NB4 (cell line): ENCODE measurements at regions not wholly inside any gene's neighbourhood (a gene's known extent, or its start where the extent isn't known, plus 50 kb on each side); places are given as distances from the start of the nearest gene placed in this dataset.
"Not testable (repeated sequence)": the region's sequence is repeated elsewhere in the genome, so short reads cannot be mapped to it uniquely, and the experiment has no call there.

Experiments
- DNase-seq: peaks from one replicate; pipeline ENCODE4 v3.0.0; 2010; ENCODE audit warnings: low read depth
- H3K4me3 ChIP-seq: one replicate; pipeline ENCODE4 v1.5.1; 2011; ENCODE audit warnings: mild to moderate bottlenecking, low read depth, low read length, moderate library complexity
- MYC ChIP-seq: IDR thresholded peaks from 2 replicates; pipeline ENCODE4 v1.6.1; 2011; ENCODE audit warnings: low read depth, low read length
- POLR2A ChIP-seq: IDR thresholded peaks from 2 replicates; pipeline ENCODE4 v1.6.1; 2011; ENCODE audit warnings: mild to moderate bottlenecking; ENCODE audit not compliant: insufficient read length; ENCODE audit errors: extremely low read depth
- TF ChIP-seq, protein P1 (sequence below): IDR thresholded peaks from one replicate; pipeline ENCODE4 v1.5.1; 2012; ENCODE audit warnings: low read depth, low read length
- TF ChIP-seq, protein P2 (sequence below): IDR thresholded peaks from 2 replicates; pipeline ENCODE4 v1.6.1; 2011; ENCODE audit warnings: low read depth, low read length

DNA sequence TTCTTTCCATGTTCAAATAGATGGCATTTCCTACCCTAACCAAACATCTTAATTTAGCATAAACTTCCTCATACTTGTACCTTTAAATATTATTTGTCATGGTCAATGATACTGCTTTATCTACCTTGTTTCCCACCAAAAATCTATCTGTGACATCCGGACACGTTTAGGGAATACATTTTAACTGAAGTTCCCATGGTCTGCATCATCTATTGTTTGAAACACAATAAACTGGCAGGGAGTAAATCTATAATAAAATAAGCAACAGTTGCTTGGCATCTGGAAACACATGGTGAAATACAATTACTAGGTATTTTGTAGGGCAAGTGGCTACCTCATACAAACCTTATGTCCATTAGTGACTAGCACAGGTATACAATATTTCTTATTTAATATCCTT, 289.1 kb downstream of the GJA1 start:
- no peak for DNase-seq
- TF ChIP-seq POLR2A, result no peak
- TF ChIP-seq, protein P1, sequence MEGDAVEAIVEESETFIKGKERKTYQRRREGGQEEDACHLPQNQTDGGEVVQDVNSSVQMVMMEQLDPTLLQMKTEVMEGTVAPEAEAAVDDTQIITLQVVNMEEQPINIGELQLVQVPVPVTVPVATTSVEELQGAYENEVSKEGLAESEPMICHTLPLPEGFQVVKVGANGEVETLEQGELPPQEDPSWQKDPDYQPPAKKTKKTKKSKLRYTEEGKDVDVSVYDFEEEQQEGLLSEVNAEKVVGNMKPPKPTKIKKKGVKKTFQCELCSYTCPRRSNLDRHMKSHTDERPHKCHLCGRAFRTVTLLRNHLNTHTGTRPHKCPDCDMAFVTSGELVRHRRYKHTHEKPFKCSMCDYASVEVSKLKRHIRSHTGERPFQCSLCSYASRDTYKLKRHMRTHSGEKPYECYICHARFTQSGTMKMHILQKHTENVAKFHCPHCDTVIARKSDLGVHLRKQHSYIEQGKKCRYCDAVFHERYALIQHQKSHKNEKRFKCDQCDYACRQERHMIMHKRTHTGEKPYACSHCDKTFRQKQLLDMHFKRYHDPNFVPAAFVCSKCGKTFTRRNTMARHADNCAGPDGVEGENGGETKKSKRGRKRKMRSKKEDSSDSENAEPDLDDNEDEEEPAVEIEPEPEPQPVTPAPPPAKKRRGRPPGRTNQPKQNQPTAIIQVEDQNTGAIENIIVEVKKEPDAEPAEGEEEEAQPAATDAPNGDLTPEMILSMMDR, result no peak
- TF ChIP-seq, protein P2, sequence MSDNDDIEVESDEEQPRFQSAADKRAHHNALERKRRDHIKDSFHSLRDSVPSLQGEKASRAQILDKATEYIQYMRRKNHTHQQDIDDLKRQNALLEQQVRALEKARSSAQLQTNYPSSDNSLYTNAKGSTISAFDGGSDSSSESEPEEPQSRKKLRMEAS, result no peak
- no peak for TF ChIP-seq MYC

DNA sequence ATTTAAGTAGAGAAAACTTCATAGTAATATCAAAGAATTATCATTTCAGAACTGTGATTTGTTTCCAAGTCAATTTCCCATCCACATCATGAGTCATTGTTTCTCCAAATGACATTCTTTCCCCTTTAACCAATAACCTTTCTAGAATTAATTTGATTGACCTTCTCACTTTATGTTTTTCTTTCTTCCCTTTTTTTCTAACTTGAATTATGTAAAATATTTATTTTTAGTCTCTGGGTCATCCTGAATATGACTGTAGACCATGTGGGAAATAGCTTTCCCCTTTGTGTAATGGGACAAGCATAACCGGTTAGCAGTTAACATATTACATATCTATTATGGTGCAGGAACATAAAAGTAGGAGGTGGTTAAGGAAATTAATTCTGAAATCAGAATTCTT, 291.1 kb downstream of the GJA1 start:
- TF ChIP-seq, protein P1, result no peak
- no peak for TF ChIP-seq MYC
- no peak for TF ChIP-seq POLR2A
- H3K4me3 ChIP-seq, result no peak overlapping the region
- DNase-seq, result no peak

More for the DNA sequence above, 289.1 kb downstream of the GJA1 start:
- H3K4me3 ChIP-seq, result no peak overlapping the region

DNA sequence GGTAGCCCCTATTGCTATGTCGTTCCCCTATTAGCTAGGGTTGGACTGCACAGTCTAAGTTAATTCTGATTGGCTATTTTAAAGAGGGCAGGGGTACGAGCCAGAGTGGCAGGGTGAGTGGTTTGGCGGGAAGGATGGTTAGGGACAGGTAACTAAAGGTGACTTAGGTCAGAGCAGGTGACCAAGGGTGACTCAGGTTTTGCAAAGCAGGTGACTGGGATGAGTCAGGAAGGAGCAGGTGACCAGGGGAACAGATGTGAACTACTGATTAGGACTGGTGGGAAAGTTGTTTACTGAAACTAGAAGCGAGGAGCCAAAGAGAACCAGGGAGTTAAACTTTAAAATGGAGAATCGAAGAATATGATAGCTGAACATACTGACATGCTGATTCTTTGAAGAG, 295.2 kb downstream of the GJA1 start:
- TF ChIP-seq, protein P2, result no peak
- TF ChIP-seq, protein P1, result no peak
- TF ChIP-seq MYC (no peak), POLR2A (no peak)
- no peak for DNase-seq
- no peak overlapping the region for H3K4me3 ChIP-seq

DNA sequence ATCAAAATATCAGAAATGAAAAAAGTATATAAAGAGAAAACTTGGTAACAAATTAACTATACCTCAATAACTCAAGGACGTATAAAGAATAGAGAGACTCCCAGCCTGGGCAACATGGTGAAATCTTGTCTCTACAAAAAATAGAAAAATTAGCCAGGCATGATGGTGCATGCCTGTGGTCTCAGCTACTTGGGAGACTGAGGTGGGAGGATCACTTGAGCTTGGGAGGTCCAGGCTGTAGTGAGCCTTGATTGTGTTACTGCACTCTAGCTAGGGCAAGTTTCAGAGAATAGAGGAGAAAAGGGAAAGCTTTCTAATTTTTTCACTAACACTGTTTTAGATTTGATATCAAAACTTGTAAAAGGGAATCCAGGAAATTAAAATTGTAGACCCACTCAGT, 295.9 kb downstream of the GJA1 start:
- no peak for TF ChIP-seq MYC
- TF ChIP-seq, protein P2, result no peak
- TF ChIP-seq, protein P1, result no peak
- no peak overlapping the region for H3K4me3 ChIP-seq
- DNase-seq, result no peak

DNA sequence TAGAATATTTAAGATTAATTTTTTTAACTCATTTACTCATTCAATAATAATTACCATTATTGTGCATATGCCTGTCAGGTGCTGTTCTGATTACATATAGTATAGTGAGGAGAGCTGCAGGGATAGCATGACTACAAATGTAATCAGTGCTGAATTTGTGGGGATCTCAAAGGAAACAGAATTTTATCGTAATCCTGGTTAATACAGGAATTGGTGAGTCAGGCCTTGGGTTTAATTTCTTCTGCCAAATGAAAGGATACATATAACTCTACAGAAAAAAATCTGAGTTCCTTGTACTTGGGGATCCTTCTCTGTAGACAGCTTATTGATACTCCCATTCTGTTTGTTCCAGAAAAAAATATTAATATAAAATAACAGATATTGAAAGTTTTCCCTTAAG, 297.2 kb downstream of the GJA1 start:
- DNase-seq, result no peak
- H3K4me3 ChIP-seq, result no peak overlapping the region
- TF ChIP-seq, protein P2, result no peak
- no peak for TF ChIP-seq MYC

DNA sequence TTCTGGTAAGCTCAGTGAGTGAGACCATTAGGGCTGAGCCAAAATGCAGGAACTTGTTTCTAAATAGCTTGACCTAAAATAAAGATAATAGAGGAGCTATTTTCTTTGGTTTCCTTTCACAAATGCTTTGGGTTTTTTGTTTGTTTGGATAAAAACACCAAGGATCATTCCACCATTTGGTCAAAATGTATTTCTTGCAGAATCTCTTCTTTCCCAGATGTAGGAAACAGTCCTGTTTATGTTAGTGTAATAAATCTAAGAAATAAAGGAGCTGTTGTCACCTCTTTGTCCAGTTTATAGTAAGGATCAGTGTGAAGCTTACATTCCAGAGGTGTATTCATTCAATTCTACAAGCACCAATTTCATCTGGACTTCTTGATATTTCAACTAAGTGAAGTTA, 297.8 kb downstream of the GJA1 start:
- DNase-seq, result no peak
- TF ChIP-seq, protein P2, result no peak
- TF ChIP-seq, protein P1, result no peak
- TF ChIP-seq MYC (no peak), POLR2A (no peak)
- H3K4me3 ChIP-seq, result no peak overlapping the region

DNA sequence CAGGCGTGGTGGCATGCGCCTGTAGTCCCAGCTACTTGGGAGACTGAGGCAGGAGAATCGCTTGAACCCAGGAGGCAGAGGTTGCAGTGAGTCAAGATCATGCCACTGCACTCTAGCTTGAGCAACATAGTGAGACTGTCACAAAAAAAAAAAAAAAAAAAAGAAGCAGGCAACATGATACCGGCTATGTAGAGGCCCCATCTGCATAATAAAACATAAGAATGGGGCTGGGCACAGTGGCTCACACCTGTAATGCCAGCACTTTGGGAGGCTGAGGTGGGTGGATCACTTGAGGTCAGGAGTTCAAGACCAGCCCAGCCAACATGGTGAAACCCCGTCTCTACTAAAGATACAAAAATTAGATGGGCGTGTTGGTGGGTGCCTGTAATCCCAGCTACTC, 304.7 kb downstream of the GJA1 start:
- DNase-seq, H3K4me3 ChIP-seq: not testable (repeated sequence)
